ENCODE measurements at regions not wholly inside any gene's neighbourhood (a gene's known extent, or its start where the extent isn't known, plus 50 kb on each side); places are given as distances from the start of the nearest gene placed in this dataset.

DNA sequence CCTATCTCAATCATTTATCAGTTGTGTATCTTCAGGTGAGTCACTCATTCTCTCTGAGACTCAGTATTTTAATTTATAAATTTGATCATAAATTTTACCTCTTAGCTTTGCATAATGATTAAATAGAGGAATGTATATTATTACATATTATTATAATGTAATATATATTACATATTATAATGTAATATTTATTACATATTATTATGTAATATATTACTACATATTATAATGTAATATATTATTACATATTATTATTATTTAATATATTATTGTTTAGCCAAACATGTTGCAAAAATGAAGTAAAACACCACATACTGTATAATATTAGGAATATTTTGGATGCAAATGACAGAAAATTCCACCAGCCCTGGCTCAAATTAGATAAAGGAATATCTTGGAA is 104.7 kb upstream of the NFIA start:
- H3K36me3 Mint-ChIP-seq, result no peaks in the 10 kb centered on the region
- Histone ChIP-seq H3K9ac (ENCODE audit: insufficient read depth, low read length, poor library complexity, severe bottlenecking) (no peak overlapping the region), H3K79me2 (ENCODE audit: insufficient read depth, low read length) (no peaks in the 10 kb centered on the region), H3K9me3 (replicated peaks in 1 of 2; ENCODE audit: control insufficient read depth in 1 of 2, insufficient read depth in 1 of 2, low read length in 2 of 2) (no peaks in the 10 kb centered on the region), H3K27ac (ENCODE audit: low read depth in 1 of 2, low read length in 2 of 2) (no peak overlapping the region), H3K4me3 (replicated peaks in 1 of 3; ENCODE audit: low read depth in 2 of 3, low read length in 3 of 3) (no peak overlapping the region), H3K27me3 (ENCODE audit: control insufficient read depth in 2 of 2, insufficient read depth in 2 of 2, low read length in 2 of 2) (no peaks in the 10 kb centered on the region), H3K36me3 (replicated peaks in 1 of 2; ENCODE audit: control insufficient read depth in 1 of 2, insufficient read depth in 2 of 2, low read length in 2 of 2) (no peaks in the 10 kb centered on the region), H2AFZ (ENCODE audit: insufficient read depth, low read depth, low read length, poor library complexity, severe bottlenecking) (no peak overlapping the region), H3K4me1 (ENCODE audit: control insufficient read depth in 1 of 2, insufficient read depth in 2 of 2, low read length in 2 of 2) (no peaks in the 10 kb centered on the region), H3K4me2 (replicated peaks; ENCODE audit: extremely low read depth, low read length, poor library complexity, severe bottlenecking) (no peak overlapping the region), H4K20me1 (ENCODE audit: insufficient read depth, low read length) (no peaks in the 10 kb centered on the region)
- intact Hi-C loops (cut with micrococcal nuclease), result no loop called here
- no peak overlapping the region for H3K4me3 Mint-ChIP-seq
- H3K4me1 Mint-ChIP-seq, result peaks cover 2% of the 10 kb centered on the region
- H3K9me3 Mint-ChIP-seq, result no peaks in the 10 kb centered on the region
- TF ChIP-seq, protein P1, sequence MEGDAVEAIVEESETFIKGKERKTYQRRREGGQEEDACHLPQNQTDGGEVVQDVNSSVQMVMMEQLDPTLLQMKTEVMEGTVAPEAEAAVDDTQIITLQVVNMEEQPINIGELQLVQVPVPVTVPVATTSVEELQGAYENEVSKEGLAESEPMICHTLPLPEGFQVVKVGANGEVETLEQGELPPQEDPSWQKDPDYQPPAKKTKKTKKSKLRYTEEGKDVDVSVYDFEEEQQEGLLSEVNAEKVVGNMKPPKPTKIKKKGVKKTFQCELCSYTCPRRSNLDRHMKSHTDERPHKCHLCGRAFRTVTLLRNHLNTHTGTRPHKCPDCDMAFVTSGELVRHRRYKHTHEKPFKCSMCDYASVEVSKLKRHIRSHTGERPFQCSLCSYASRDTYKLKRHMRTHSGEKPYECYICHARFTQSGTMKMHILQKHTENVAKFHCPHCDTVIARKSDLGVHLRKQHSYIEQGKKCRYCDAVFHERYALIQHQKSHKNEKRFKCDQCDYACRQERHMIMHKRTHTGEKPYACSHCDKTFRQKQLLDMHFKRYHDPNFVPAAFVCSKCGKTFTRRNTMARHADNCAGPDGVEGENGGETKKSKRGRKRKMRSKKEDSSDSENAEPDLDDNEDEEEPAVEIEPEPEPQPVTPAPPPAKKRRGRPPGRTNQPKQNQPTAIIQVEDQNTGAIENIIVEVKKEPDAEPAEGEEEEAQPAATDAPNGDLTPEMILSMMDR (IDR thresholded peaks at IDR 0.05), result no peak
- peaks cover 0 to 3% (median 2%) of the 10 kb centered on the region in 3 donors for H3K27me3 Mint-ChIP-seq (ENCODE audit: low read depth in 3 of 3)
- H3K27ac Mint-ChIP-seq, result no peak overlapping the region
- DNase-seq, result no peak

DNA sequence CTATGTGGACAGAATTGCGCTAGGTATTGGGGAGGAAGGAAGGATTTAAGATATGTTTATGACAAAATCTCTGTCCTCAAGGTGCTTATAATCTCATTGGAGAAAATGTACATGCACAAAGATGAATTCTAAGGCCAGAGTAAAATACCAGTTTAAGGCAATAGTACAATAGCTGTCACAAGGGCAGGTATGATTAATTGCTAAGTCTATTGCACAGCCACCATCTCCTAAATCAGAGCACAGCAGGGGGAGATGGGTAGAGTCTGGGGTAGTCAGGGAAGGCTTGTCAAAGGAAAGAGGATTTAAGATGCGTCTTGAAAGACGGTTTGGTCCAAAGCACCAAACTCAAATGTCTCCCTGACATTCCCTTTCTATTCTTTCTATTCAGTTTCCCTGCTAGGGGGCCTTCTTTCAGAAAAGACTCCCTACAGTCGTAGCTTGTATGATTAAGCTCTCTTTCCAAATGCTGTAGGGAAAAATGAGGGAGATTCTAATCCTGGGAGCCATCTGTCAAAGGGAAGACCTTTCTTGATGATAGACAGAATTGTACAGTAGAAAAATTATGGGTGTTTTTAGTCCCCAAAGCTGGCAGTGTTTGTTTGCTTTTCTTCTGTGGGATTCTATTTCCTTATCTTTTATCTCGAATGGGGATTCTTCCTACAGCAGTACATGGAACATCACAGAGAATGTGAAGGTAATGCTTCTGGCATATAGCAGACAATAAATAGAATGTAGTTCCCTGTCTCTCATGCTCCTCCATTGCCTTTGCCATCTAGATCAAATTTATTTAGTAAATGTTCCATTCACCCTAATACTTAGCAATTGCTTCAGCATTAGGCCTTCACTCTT is 107.6 kb upstream of the NFIA start:
- no peaks in the 10 kb centered on the region for H3K36me3 ChIP-seq (replicated peaks in 1 of 2; ENCODE audit: control insufficient read depth in 1 of 2, insufficient read depth in 2 of 2, low read length in 2 of 2)
- H3K4me2 ChIP-seq (replicated peaks; ENCODE audit: extremely low read depth, low read length, poor library complexity, severe bottlenecking), result no peak overlapping the region
- Mint-ChIP-seq H3K36me3 (no peaks in the 10 kb centered on the region), H3K9me3 (no peaks in the 10 kb centered on the region), H3K4me1 (peaks cover 2% of the 10 kb centered on the region), H3K4me3 (no peak overlapping the region), H3K27me3 (ENCODE audit: low read depth in 3 of 3) (peaks cover 0 to 3% (median 0%) of the 10 kb centered on the region in 3 donors), H3K27ac (no peak overlapping the region)
- H3K79me2 ChIP-seq (ENCODE audit: insufficient read depth, low read length), result no peaks in the 10 kb centered on the region
- no peaks in the 10 kb centered on the region for H3K9me3 ChIP-seq (replicated peaks in 1 of 2; ENCODE audit: control insufficient read depth in 1 of 2, insufficient read depth in 1 of 2, low read length in 2 of 2)
- H3K27ac ChIP-seq (ENCODE audit: low read depth in 1 of 2, low read length in 2 of 2), result no peak overlapping the region
- no CpG with 5 or more reads among the region's 5 CpGs for WGBS (ENCODE audit: insufficient coverage)
- DNase-seq, result no peak
- no peak overlapping the region for H3K9ac ChIP-seq (ENCODE audit: insufficient read depth, low read length, poor library complexity, severe bottlenecking)
- no peak overlapping the region for H3K4me3 ChIP-seq (replicated peaks in 1 of 3; ENCODE audit: low read depth in 2 of 3, low read length in 3 of 3)
- TF ChIP-seq, protein P1 (IDR thresholded peaks at IDR 0.05), result no peak
- H3K27me3 ChIP-seq (ENCODE audit: control insufficient read depth in 2 of 2, insufficient read depth in 2 of 2, low read length in 2 of 2), result no peaks in the 10 kb centered on the region
- no peak overlapping the region for H2AFZ ChIP-seq (ENCODE audit: insufficient read depth, low read depth, low read length, poor library complexity, severe bottlenecking)
- H3K4me1 ChIP-seq (ENCODE audit: control insufficient read depth in 1 of 2, insufficient read depth in 2 of 2, low read length in 2 of 2), result no peaks in the 10 kb centered on the region
- intact Hi-C loops (cut with micrococcal nuclease), result no loop called here
- H4K20me1 ChIP-seq (ENCODE audit: insufficient read depth, low read length), result no peaks in the 10 kb centered on the region
